Skeletal muscle tissue (tissue), 3 donors: ENCODE measurements at regions not wholly inside any gene's neighbourhood (a gene's known extent, or its start where the extent isn't known, plus 50 kb on each side); places are given as distances from the start of the nearest gene placed in this dataset.

Experiments used
- H3K27ac ChIP-seq: one replicate; pipeline ENCODE4 v1.7.0; 2013; ENCODE audit warnings: mild to moderate bottlenecking, low read depth, low read length, inconsistent platforms
- H3K27me3 ChIP-seq, 3 donors: one replicate each; pipeline ENCODE4 v1.7.0; 2013; ENCODE audit warnings: low read length in 3 of 3; ENCODE audit not compliant: control insufficient read depth in 3 of 3, insufficient read depth in 3 of 3
- H3K36me3 ChIP-seq, 3 donors: one replicate each; pipeline ENCODE4 v1.7.0; 2013; ENCODE audit warnings: low read length in 3 of 3; ENCODE audit not compliant: control insufficient read depth in 3 of 3, insufficient read depth in 3 of 3
- H3K4me1 ChIP-seq, 3 donors: one replicate each; pipeline ENCODE4 v1.7.0; 2013; ENCODE audit warnings: low read length in 3 of 3, mild to moderate bottlenecking in 3 of 3; ENCODE audit not compliant: control insufficient read depth in 3 of 3, insufficient read depth in 3 of 3
- H3K4me3 ChIP-seq, 3 donors: one replicate each; pipeline ENCODE4 v1.7.0; 2013; ENCODE audit warnings: low read length in 3 of 3
- H3K9ac ChIP-seq, 3 donors: one replicate each; pipeline ENCODE4 v1.7.0; 2013; ENCODE audit warnings: low read length in 3 of 3, mild to moderate bottlenecking in 3 of 3, moderate library complexity in 2 of 3, low read depth in 1 of 3
- H3K9me3 ChIP-seq, 3 donors: one replicate each; pipeline ENCODE4 v1.7.0; 2013; ENCODE audit warnings: low read length in 3 of 3; ENCODE audit not compliant: control insufficient read depth in 3 of 3
- donor health status: Osteomylitis.

DNA sequence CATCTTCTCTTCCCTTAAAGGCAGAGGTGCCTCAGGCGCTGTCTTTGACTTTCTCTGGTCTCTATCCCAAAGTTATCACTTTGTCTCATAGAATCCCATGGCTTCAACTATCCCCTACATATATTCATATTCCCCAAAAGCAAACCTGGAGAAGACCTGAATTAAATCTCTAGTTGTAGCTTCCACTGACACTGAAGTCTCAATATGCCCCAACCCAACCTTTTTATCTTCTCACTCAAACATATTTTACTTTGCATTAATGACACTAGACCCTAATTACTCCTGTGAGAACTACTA, 354.5 kb upstream of the DUSP10 start:
- H3K36me3 ChIP-seq: no peaks in the 10 kb centered on the region
- peaks cover 0 to 3% (median 0%) of the 10 kb centered on the region in 3 donors for H3K4me1 ChIP-seq
- no peak overlapping the region for H3K4me3 ChIP-seq
- no peak overlapping the region for H3K27ac ChIP-seq
- no peaks in the 10 kb centered on the region for H3K9me3 ChIP-seq
- no peak overlapping the region for H3K9ac ChIP-seq
- no peaks in the 10 kb centered on the region for H3K27me3 ChIP-seq

DNA sequence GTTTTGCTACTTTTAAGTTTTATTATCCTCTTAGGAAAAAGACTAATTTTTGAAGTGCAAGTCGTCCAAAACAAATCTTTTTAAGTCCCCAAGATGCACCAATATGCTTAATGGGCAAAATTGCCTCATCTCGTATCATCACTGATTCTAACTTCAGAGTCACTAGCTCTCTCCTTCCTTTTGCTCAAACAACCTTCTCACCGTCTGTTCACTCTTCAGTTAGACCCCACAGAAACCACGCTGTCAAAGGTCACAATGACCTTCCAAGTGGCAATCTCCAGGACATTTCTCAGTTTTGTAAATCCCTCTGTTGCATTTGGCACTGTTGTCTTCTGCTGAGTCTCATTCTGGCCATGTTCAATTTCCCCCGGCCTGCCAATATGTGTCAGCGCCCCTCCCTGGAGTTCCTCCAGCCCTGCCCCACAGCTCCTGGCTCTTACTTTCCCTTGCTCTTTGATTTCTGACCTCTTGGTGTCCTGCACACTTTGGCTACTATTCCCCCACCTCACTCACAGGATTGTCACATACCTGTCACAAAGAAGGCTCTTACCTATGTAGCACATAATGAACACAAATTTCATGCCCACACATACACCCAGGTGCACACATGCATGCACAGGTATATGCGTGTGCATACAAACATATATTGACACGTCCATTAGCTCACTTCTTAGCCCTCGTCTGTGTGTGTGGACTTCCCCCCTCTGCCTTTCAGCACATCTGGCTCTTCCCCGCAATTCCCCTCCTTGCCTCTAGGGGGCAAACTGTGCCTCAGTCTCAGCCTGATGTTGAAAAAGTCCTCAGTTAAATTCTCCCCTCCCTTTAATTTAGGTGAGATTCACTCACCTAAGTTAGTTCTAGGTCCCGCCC, 354.0 kb upstream of the DUSP10 start:
- Histone ChIP-seq H3K9me3 (no peaks in the 10 kb centered on the region), H3K4me1 (peaks cover 0 to 3% (median 0%) of the 10 kb centered on the region in 3 donors), H3K27me3 (no peaks in the 10 kb centered on the region), H3K27ac (no peak overlapping the region), H3K9ac (no peak overlapping the region), H3K36me3 (no peaks in the 10 kb centered on the region), H3K4me3 (no peak overlapping the region)

DNA sequence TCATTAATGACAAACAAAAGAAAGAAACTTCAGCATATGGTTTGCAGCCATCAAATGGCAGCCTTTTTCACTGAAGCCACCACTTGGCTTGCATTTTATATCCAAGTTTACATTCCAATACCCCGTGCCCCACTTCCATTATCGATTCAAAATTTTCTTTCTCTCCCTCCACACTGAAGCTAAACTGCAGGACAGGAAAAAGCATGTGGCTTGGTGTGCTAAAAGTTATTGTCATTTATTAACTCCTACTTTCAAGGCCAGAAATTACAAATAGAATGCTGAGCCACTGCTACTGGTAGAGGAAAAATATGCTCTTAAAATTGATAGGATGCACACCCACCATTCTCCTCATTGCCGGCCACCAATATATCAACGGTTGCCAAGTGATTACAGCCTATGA, 351.6 kb upstream of the DUSP10 start:
- Histone ChIP-seq H3K4me1 (peaks cover 0 to 3% (median 0%) of the 10 kb centered on the region in 3 donors), H3K9ac (no peak overlapping the region), H3K27ac (no peak overlapping the region), H3K9me3 (no peaks in the 10 kb centered on the region), H3K27me3 (no peaks in the 10 kb centered on the region), H3K4me3 (no peak overlapping the region), H3K36me3 (no peaks in the 10 kb centered on the region)

DNA sequence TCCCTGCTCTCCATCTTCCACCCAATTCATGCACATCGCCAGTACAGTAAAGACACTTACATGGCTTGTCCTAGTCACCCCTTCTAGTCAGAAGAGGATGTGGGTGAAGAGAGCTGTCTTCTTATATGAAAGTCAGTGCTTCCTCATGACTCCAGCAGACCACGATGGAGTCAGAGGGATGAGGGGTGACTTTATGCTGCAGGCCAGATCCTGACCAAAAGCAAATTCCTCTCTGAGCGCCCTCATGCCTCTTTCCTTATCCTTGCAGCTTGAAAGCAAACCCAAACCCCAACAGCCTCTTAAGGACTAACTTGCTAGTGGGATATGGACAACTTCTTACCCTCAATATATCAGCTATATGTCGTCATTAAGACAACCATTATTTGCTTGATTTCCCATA, 348.2 kb upstream of the DUSP10 start:
- Histone ChIP-seq H3K36me3 (no peaks in the 10 kb centered on the region), H3K4me1 (peaks cover 0 to 9% (median 0%) of the 10 kb centered on the region in 3 donors), H3K9me3 (no peaks in the 10 kb centered on the region), H3K4me3 (no peak overlapping the region), H3K27ac (no peak overlapping the region), H3K27me3 (no peaks in the 10 kb centered on the region), H3K9ac (no peak overlapping the region)

DNA sequence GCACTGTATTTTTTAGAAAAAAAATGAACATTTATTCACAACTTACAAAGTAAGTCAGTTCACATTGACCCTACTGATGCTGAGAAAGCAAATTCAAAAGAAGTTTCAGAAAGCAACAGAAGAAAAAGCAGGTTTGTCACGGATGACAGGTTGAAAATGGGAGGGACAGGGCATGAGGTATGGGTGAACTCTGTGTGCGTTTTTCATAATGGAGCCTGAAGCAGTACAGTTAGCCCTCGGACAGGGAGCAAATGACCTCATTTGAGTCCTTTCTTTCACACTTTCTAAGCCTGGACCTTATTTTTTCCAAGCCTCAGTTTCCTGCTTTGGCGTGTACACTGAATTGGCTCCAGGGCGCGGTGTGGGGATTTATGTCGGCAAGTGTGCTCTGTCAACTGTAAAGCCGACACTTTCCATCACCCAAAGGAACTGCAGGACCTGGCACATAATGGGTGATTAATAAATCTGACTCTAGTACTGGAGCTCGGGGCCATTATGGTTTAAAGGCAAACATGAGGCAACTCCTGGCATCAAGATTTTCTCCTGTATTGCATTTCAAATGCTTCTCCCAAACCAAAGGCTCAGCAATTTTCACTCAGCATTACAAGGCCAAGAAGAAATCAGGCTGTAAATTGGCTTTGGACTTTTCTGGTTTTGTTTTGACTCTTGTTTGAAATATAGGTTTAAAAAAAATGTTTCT, 345.5 kb upstream of the DUSP10 start:
- peak overlapping the region; percentile 71 for H3K27ac ChIP-seq
- H3K9ac ChIP-seq: peak overlapping the region in 2 of 3 donors; percentile 48 to 50
- no peaks in the 10 kb centered on the region for H3K36me3 ChIP-seq
- no peaks in the 10 kb centered on the region for H3K27me3 ChIP-seq
- H3K9me3 ChIP-seq: no peaks in the 10 kb centered on the region
- H3K4me1 ChIP-seq: peaks cover 0 to 9% (median 0%) of the 10 kb centered on the region in 3 donors
- H3K4me3 ChIP-seq: peak overlapping the region in 2 of 3 donors; percentile 48 to 55

DNA sequence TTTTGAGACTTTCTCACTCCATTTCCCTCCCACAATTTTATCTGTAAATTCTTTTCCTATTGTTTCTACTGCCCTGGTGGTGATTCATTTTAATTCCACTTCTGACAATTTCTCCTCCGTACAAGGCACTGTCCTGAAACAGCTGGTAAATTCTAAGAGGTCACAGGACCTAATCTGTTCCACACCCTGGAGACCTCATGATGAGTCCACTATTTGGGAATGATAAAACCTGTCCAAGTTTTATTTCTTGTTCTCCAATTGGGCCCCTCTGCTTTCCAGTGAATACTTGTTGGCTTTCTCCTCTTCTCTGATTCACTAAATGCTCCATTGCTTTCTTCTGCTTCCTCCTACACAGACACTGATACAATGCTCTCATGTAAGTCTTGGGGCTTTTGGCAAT, 343.1 kb upstream of the DUSP10 start:
- no peak overlapping the region for H3K9ac ChIP-seq
- no peak overlapping the region for H3K27ac ChIP-seq
- no peak overlapping the region for H3K4me3 ChIP-seq
- peaks cover 0 to 9% (median 0%) of the 10 kb centered on the region in 3 donors for H3K4me1 ChIP-seq
- H3K27me3 ChIP-seq: no peaks in the 10 kb centered on the region
- H3K9me3 ChIP-seq: no peaks in the 10 kb centered on the region
- no peaks in the 10 kb centered on the region for H3K36me3 ChIP-seq

DNA sequence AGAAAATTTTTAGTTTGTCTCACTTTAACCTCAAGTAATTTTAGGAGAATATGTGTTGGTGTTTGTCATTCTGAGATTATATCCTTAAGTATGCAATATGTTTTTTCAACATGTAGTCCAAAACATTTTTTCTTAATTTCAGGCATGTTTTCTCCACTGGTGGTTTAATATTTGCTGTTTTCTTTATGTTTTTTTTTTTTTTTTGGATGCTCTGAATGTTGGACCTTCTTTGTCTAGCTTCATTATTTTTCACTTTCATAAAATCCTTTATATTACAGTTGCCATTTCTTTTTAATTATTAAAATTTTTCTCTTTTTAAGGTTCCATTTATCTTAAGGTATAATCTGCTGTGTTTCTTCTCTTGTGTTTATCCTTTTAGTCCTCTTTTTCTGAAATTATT, 342.2 kb upstream of the DUSP10 start:
- H3K9me3 ChIP-seq: no peaks in the 10 kb centered on the region
- no peaks in the 10 kb centered on the region for H3K27me3 ChIP-seq
- H3K36me3 ChIP-seq: no peaks in the 10 kb centered on the region
- peaks cover 0 to 9% (median 0%) of the 10 kb centered on the region in 3 donors for H3K4me1 ChIP-seq
- H3K4me3 ChIP-seq: no peak overlapping the region
- no peak overlapping the region for H3K27ac ChIP-seq
- H3K9ac ChIP-seq: no peak overlapping the region

DNA sequence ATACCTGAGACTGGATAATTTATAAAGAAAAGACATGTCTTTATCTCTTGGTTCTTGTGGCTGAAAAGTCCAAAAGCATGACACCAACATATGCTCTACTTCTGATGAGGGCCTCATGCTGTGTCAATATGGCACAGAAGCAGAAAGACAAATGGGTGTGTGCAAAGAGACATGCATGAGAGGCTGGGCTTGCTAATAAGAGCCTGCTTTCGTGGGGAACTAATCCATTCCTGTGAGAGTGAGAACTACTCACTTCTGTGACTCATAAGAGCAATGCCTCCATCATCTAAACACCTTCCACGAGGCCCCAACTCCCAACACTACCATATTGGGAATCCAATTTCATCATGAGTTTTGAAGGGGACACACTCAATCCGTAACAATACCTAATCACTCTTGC, 340.0 kb upstream of the DUSP10 start:
- Histone ChIP-seq H3K4me1 (peaks cover 0 to 3% (median under 1%) of the 10 kb centered on the region in 3 donors), H3K36me3 (no peaks in the 10 kb centered on the region), H3K27me3 (no peaks in the 10 kb centered on the region), H3K9me3 (no peaks in the 10 kb centered on the region), H3K4me3 (no peak overlapping the region), H3K27ac (no peak overlapping the region), H3K9ac (no peak overlapping the region)

DNA sequence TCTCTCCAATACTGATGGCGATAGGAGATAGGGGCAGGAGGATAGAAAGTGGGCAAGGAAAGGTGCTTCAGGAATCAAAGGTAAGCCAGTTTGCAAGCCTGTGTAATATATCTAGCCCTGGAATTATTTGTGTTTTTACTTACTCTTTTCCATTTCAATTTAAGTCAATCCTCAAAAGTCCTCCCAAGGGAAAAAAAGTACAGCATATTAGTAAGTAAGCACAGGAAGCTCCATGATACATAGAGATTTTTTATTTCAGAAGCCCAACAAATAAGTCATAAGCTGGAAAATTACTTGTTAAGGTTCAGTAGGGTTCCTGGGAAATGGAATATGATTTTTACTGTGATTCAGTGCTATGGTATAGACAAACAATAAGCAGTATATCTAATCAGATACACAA, 337.7 kb upstream of the DUSP10 start:
- H3K4me3 ChIP-seq: no peak overlapping the region
- no peak overlapping the region for H3K9ac ChIP-seq
- H3K9me3 ChIP-seq: no peaks in the 10 kb centered on the region
- no peaks in the 10 kb centered on the region for H3K36me3 ChIP-seq
- H3K27ac ChIP-seq: no peak overlapping the region
- no peaks in the 10 kb centered on the region for H3K27me3 ChIP-seq
- peaks cover 0 to 3% (median 0%) of the 10 kb centered on the region in 3 donors for H3K4me1 ChIP-seq

DNA sequence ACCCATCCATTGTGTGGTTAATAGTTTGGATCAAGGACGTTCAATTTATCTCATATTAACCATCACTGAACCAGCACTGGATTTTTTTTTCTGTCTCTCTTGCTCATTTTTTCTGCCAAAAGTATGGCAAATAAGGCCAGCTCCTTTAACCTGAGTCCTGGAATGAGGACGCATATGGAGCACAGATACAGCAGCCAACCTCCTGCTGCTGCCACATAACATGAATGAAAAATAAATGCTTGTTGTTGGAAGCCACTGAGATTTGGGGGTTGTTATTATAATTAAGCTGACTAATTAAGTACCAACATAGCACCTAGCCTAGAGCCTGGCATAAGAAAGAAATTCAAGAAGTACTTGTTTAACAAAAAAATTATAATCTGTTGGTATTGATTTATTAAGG, 335.3 kb upstream of the DUSP10 start:
- no peaks in the 10 kb centered on the region for H3K36me3 ChIP-seq
- no peaks in the 10 kb centered on the region for H3K27me3 ChIP-seq
- H3K9ac ChIP-seq: no peak overlapping the region
- H3K4me1 ChIP-seq: peaks cover 0 to 3% (median 0%) of the 10 kb centered on the region in 3 donors
- no peaks in the 10 kb centered on the region for H3K9me3 ChIP-seq
- no peak overlapping the region for H3K27ac ChIP-seq
- no peak overlapping the region for H3K4me3 ChIP-seq
